ENCODE measurements at regions not wholly inside any gene's neighbourhood (a gene's known extent, or its start where the extent isn't known, plus 50 kb on each side); places are given as distances from the start of the nearest gene placed in this dataset.

- TF ChIP-seq, protein P1, sequence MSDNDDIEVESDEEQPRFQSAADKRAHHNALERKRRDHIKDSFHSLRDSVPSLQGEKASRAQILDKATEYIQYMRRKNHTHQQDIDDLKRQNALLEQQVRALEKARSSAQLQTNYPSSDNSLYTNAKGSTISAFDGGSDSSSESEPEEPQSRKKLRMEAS (CRISPR knock-in tag; IDR thresholded peaks at IDR 0.05): no peak
- TF ChIP-seq TEAD4 (CRISPR knock-in tag; IDR thresholded peaks at IDR 0.05): no peak
- TF ChIP-seq, protein P2, sequence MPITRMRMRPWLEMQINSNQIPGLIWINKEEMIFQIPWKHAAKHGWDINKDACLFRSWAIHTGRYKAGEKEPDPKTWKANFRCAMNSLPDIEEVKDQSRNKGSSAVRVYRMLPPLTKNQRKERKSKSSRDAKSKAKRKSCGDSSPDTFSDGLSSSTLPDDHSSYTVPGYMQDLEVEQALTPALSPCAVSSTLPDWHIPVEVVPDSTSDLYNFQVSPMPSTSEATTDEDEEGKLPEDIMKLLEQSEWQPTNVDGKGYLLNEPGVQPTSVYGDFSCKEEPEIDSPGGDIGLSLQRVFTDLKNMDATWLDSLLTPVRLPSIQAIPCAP (CRISPR knock-in tag; IDR thresholded peaks at IDR 0.05): no peak
- no peak for TF ChIP-seq MLX (CRISPR knock-in tag; IDR thresholded peaks at IDR 0.05)
These were observed 131.0 kb upstream of the KLF3 start for GRCh38 chr4:38532908-38533499.
